HAP-1 (cell line): ENCODE measurements at regions not wholly inside any gene's neighbourhood (a gene's known extent, or its start where the extent isn't known, plus 50 kb on each side); places are given as distances from the start of the nearest gene placed in this dataset.

Experiments used
- DNase-seq, 2 experiments: peaks; one replicate each; pipeline ENCODE4 v3.0.0-alpha.2; 2016 to 2020; ENCODE audit warnings: low spot score in 2 of 2
- H3K27me3 ChIP-seq: fragments of 250-450 bp; sonication (Bioruptor Pico); 2 replicates; pipeline ENCODE4 v1.5.1; 2020; ENCODE audit warnings: low read depth, mild to moderate bottlenecking, moderate library complexity
- H3K36me3 ChIP-seq: fragments of 250-450 bp; sonication (Bioruptor Pico); replicated peaks from 2 replicates; pipeline ENCODE4 v1.5.1; 2020; ENCODE audit warnings: mild to moderate bottlenecking
- H3K4me1 ChIP-seq: fragments of 250-450 bp; sonication (Bioruptor Pico); 2 replicates; pipeline ENCODE4 v1.5.1; 2020; ENCODE audit warnings: mild to moderate bottlenecking
- H3K4me3 ChIP-seq: fragments of 250-450 bp; sonication (Bioruptor Pico); 2 replicates; pipeline ENCODE4 v1.5.1; 2020; ENCODE audit warnings: mild to moderate bottlenecking, moderate library complexity
- H3K9me3 ChIP-seq: fragments of 250-450 bp; sonication (Bioruptor Pico); 2 replicates; pipeline ENCODE4 v1.5.1; 2020; ENCODE audit warnings: mild to moderate bottlenecking, moderate library complexity
- in situ Hi-C: fragments of 300-500 bp; cut with MboI; formaldehyde crosslinking; loops from 3 replicates; pipeline ENCODE4 v1.14.3; 2020; ENCODE audit warnings: low sequenced_read_pairs, inconsistent platforms, mixed read lengths

DNA sequence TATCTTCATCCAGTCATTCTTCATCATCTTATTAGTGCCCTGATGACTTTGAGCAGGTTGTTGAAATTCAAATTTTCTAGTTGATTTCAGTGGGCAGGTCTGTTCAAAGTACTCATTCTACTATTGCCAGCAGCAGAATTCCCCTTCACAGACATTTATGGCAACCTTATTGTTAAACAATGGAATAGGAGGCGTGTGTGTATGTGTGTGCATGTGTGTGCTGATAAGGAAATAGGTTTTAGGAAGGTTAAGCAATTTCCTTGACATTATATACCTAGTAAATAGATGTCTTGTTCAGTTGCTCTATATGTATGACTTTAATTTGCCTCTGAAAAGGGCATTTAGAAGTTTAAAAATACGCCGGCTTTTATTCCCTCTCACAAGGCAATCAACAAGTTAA is 601.4 kb upstream of the CA10 start:
- no peak for DNase-seq
- Histone ChIP-seq H3K4me1 (no peaks in the 10 kb centered on the region), H3K4me3 (no peak overlapping the region), H3K9me3 (no peaks in the 10 kb centered on the region), H3K36me3 (no peaks in the 10 kb centered on the region), H3K27me3 (no peaks in the 10 kb centered on the region)
- in situ Hi-C loops, result no loop called here

DNA sequence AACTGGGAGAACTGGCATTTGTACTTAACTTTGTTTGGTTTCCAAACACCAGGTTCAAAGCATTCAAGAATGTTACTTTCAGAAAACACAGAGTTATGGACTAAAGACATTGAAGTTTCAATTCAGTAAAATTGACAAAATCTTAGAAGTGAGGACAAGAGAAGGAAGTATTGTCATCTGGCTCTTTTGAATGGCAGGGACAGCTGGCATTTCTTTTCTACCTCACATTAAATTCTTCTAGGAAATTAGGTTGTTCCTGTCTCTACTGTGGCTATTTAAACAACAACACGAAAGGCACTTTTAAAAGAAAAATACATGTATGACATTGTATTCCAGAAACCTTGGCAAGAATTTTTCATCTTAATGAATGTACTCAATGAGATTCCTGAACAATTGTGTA is 600.0 kb upstream of the CA10 start:
- in situ Hi-C loops, result no loop called here
- Histone ChIP-seq H3K36me3 (no peaks in the 10 kb centered on the region), H3K27me3 (no peaks in the 10 kb centered on the region), H3K4me3 (no peak overlapping the region), H3K9me3 (no peaks in the 10 kb centered on the region; the same call in 1 of the 2 replicates), H3K4me1 (no peaks in the 10 kb centered on the region)
- no peak for DNase-seq

DNA sequence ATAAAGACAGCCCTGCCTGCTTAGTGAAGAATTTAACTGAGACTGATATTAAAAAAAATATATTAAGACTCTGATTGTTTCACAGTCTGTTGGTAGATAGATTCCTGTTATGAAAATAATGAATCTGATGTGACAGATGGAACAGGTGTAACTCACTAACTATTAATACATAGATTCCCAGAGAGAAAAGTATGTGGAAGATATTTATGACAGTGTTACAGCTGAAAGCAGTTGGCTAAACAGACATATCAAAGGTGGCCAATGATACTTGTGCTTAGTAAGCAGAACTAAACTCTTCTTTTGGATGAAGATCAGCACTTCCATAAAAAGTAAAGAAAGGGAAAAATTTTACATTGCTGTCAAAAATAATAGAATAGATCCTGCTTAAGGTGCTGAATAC is 598.2 kb upstream of the CA10 start:
- no peaks in the 10 kb centered on the region for H3K36me3 ChIP-seq
- no peak for DNase-seq
- H3K27me3 ChIP-seq, result no peaks in the 10 kb centered on the region
- in situ Hi-C loops, result no loop called here
- no peaks in the 10 kb centered on the region for H3K4me1 ChIP-seq
- no peak overlapping the region for H3K4me3 ChIP-seq
- H3K9me3 ChIP-seq, result no peaks in the 10 kb centered on the region; the same call in 1 of the 2 replicates

DNA sequence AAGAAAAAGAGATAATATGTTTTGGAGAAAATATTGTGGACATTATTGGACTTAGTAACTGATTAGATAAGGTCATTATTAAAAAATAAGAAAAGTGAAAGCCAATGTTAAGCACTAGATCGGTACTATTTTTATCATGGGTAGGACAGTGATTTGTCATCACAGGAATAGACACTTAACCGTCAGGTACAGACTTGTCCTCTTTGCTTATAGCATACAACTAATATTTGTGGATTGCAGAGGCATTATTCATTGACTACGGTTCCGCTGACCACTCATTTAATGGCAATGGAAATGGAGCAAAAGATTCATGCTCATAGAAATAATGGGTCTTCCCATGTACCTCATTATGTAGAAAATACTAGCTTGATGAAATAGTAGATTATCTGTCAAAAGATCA is 596.3 kb upstream of the CA10 start:
- H3K36me3 ChIP-seq, result no peaks in the 10 kb centered on the region

DNA sequence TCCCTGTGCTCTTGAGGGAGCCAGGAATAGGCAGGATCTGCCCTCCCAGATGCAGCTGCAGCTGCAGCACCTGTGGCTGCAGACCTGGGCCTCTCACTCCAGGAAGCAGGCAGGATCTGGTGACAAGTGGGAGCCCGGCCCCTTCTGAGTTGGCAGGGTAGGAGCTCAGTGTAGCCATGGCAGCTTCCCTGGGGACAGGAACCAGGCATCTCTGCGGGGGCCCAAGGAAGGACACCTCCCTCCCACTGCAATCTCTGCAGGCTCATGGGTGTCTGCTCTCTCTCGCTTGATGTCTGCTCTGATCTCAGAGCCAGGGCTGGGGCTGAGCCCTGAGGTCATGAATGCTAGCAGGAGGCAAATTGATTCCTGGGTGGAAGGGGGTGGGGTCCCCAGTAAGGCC is 592.5 kb upstream of the CA10 start:
- in situ Hi-C loops, result no loop called here

More for the DNA sequence above, 596.3 kb upstream of the CA10 start:
- Histone ChIP-seq H3K9me3 (no peaks in the 10 kb centered on the region; the same call in 1 of the 2 replicates), H3K4me1 (no peaks in the 10 kb centered on the region), H3K27me3 (no peaks in the 10 kb centered on the region), H3K4me3 (no peak overlapping the region)
- no peak for DNase-seq
- in situ Hi-C loops, result no loop called here

DNA sequence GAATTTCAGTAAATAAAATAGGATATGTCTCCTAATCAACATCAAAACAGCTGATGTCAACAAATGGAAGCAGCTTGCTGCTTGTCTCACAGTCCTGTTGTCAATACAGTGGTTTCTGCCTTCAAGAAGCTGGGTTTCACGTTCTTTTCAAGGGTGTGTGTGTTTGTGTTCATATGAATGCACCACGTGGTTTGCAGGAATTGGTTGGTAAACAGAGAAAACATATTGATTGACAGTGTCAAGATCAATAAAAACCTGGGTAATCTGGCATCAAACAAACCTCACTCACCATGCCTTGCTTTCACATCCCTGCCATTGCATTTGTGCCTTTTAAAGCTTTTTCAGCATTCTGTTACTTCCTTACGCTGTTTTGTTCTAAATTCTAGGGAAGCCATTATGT is 585.7 kb upstream of the CA10 start:
- H3K4me1 ChIP-seq, result no peaks in the 10 kb centered on the region
- no peaks in the 10 kb centered on the region for H3K9me3 ChIP-seq
- H3K27me3 ChIP-seq, result no peaks in the 10 kb centered on the region
- no peak for DNase-seq
- no peak overlapping the region for H3K4me3 ChIP-seq
- H3K36me3 ChIP-seq, result no peaks in the 10 kb centered on the region
- in situ Hi-C loops, result no loop called here

More for the DNA sequence above, 592.5 kb upstream of the CA10 start:
- Histone ChIP-seq H3K27me3 (no peaks in the 10 kb centered on the region), H3K9me3 (no peaks in the 10 kb centered on the region; the same call in 1 of the 2 replicates), H3K4me3 (no peak overlapping the region), H3K36me3 (no peaks in the 10 kb centered on the region), H3K4me1 (no peaks in the 10 kb centered on the region)
- DNase-seq, result no peak

DNA sequence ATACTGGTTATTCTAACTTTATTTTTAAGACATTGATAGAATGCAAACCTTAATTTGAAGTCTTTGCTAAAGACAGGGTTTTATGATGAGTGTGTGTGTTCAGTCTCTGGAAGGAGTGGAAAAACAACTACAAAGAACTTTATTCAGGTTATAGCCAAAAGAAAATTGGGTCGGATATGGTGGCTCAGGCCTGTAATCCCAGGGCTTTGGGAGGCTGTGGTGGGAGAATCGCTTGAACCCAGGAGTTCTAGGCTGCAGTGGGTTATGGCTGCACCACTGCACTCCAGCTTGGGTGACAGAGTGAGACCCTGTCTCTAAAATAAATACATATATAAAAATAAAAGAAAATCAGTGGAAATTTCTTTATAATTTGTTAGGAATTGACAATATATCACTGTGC is 581.5 kb upstream of the CA10 start:
- no peak for DNase-seq
- Histone ChIP-seq H3K36me3 (no peaks in the 10 kb centered on the region), H3K4me1 (no peaks in the 10 kb centered on the region), H3K27me3 (no peaks in the 10 kb centered on the region), H3K4me3 (no peak overlapping the region), H3K9me3 (no peaks in the 10 kb centered on the region)
- in situ Hi-C loops, result no loop called here

DNA sequence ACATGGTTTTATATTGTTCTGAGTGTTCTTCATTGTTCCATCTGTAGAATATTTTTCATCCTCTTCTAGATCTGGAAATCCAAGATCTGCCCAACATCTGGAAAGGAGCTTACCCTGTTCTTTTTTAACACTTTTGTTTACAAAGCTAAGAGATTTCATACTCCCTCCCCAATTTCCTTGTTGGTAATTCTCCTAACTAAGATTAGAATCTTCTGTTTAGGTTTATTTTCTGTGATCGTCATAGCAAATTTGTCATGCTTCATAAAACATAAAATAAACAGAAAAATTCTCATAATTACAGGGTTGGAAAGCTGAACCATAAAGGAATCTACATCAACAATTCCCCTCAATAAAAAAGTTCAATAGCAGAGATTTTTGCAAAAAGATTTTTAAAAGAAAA is 580.3 kb upstream of the CA10 start:
- H3K9me3 ChIP-seq, result no peaks in the 10 kb centered on the region
- H3K27me3 ChIP-seq, result no peaks in the 10 kb centered on the region
- H3K4me1 ChIP-seq, result no peaks in the 10 kb centered on the region
- DNase-seq, result no peak
- in situ Hi-C loops, result no loop called here
- no peaks in the 10 kb centered on the region for H3K36me3 ChIP-seq
- no peak overlapping the region for H3K4me3 ChIP-seq

DNA sequence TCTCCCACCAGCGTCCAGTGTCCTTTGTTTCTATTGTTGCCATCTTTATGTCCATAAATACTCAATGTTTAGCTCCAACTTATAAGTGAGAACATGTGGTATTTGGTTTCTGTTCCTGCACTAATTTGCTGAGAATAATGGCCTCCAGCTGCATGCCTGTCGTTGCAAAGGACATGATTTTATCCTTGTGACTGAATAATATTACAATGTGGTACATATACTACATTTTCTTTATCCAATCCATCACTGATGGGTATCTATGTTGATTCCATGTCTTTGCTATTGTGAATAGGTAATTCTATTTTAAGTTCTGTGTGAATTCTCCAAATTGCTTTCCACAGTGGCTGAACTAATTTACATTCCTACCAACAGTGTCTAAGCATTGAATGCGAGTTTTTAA is 578.6 kb upstream of the CA10 start:
- no peaks in the 10 kb centered on the region for H3K4me1 ChIP-seq
- H3K4me3 ChIP-seq, result no peak overlapping the region
- in situ Hi-C loops, result no loop called here

DNA sequence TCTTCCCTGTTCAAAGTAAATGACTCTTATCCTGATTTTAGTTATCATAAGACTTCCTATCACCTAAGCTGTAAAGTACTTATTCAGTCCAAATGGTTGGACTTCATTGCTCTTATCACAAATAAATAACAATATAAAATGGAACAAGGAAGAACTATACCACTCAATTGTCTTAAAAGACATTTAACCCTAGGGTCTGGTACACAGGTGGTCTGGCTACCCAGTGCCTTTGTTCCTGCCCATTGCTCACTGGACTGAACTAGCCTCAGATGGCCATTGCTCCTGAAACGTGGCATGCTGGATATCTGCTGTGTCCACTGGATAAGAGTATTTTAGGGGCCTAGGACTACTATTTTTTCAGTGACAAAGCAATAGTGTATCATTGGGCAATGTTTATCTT is 574.3 kb upstream of the CA10 start:
- no peak for DNase-seq
- no peaks in the 10 kb centered on the region for H3K9me3 ChIP-seq
- no peaks in the 10 kb centered on the region for H3K4me1 ChIP-seq
- no peaks in the 10 kb centered on the region for H3K27me3 ChIP-seq
- H3K36me3 ChIP-seq, result no peaks in the 10 kb centered on the region
- no peak overlapping the region for H3K4me3 ChIP-seq
- in situ Hi-C loops, result no loop called here

More for the DNA sequence above, 578.6 kb upstream of the CA10 start:
- Histone ChIP-seq H3K9me3 (no peaks in the 10 kb centered on the region), H3K36me3 (no peaks in the 10 kb centered on the region), H3K27me3 (no peaks in the 10 kb centered on the region)
- DNase-seq, result no peak

DNA sequence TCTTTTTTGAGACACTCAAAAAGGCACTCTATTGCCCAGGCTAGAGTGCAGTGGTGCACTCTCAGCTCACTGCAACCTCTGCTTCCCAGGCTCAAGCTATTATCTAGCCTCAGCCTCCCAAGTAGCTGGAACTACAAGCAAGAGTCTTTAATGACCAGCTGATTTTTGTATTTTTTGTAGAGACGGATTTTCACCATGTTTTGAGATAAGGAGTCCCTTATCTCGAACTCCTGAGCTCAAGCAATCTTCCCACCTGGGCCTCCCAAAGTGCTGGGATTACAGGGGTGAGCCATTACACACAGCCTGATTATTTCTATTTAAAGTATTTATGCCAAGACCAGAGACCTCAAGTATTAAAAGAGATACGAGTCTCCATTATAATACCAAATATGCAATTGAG is 566.1 kb upstream of the CA10 start:
- Histone ChIP-seq H3K4me1 (no peaks in the 10 kb centered on the region), H3K27me3 (no peaks in the 10 kb centered on the region), H3K4me3 (no peak overlapping the region), H3K9me3 (no peaks in the 10 kb centered on the region), H3K36me3 (no peaks in the 10 kb centered on the region)
- in situ Hi-C loops, result loop anchor here (25.0 kb wide), 1 partner anchor 88 kb away; no protein-coding TSS in a partner anchor
- no peak for DNase-seq

DNA sequence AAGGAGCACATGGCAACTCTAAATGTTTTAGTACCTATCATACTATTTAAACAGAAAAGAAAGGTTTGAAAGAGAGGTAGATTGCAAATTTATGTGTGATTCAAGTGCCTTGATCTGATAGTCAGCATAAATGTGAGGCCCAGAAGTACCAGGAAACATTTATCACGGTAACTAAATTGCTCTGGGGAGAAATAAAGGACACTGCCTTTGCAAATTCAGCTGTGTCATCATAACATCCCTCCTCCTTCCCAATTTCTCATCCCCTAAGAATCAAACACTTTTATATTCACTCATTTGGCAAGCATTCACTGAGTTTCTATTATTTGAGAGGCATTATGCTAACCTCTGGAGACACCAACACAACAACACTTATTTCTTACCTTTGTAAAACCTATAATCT is 563.4 kb upstream of the CA10 start:
- in situ Hi-C loops, result loop anchor here (25.0 kb wide), 1 partner anchor 90 kb away; no protein-coding TSS in a partner anchor
- Histone ChIP-seq H3K4me1 (no peaks in the 10 kb centered on the region), H3K4me3 (no peak overlapping the region), H3K36me3 (no peaks in the 10 kb centered on the region), H3K27me3 (no peaks in the 10 kb centered on the region), H3K9me3 (no peaks in the 10 kb centered on the region)
- no peak for DNase-seq

DNA sequence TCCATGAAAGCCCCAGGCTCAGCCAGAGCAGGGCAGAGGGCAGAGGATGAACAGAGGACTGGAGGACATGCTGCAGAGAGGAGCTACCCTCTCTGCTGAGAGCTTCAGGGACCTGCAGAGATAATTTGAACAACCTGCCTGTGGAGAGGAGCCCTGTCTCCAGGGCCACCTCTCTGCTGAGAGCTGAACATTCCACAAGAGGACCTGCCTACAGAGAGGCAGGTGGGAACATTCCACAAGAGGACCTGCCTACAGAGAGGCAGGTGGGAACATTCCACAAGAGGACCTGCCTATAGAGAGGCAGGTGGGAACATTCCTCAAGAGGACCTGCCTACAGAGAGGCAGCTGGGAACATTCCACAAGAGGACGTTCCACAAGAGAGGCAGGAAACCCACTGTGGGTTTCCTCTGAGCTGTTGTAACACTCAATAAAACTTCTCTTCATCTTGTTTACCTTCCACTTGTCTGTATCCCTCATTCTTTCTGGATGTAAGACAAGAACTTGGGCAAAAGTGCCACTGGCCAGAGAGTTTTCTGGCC is 551.9 kb upstream of the CA10 start:
- Histone ChIP-seq H3K36me3 (no peaks in the 10 kb centered on the region), H3K4me3 (no peak overlapping the region), H3K9me3 (no peaks in the 10 kb centered on the region), H3K27me3 (no peaks in the 10 kb centered on the region), H3K4me1 (no peaks in the 10 kb centered on the region)
- DNase-seq, result no peak
- in situ Hi-C loops, result loop anchor here (25.0 kb wide), 1 partner anchor 102 kb away; no protein-coding TSS in a partner anchor

DNA sequence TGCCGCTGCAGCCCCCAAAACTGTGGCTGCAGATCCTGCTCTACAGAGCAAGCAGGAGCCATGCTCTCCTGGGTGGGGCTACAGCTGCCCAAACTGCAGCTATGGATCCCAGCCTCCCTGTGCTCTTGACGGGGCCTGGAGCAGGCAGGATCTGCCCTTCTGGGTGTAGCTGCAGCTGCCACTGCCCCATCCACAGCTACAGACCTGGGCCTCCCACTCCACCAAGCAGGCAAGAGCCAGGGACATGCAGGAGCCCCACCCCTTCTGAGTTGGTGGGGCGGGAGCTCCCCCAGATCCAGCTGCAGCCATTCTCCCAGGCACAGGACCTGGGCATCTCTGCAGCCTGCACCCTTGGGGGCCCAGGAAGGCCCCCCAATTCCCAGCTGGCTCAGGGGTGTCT is 551.2 kb upstream of the CA10 start:
- no peaks in the 10 kb centered on the region for H3K36me3 ChIP-seq
- no peaks in the 10 kb centered on the region for H3K9me3 ChIP-seq
- no peaks in the 10 kb centered on the region for H3K4me1 ChIP-seq
- DNase-seq, result no peak
- H3K4me3 ChIP-seq, result no peak overlapping the region
- in situ Hi-C loops, result loop anchor here (25.0 kb wide), 1 partner anchor 103 kb away; no protein-coding TSS in a partner anchor
- H3K27me3 ChIP-seq, result no peaks in the 10 kb centered on the region

DNA sequence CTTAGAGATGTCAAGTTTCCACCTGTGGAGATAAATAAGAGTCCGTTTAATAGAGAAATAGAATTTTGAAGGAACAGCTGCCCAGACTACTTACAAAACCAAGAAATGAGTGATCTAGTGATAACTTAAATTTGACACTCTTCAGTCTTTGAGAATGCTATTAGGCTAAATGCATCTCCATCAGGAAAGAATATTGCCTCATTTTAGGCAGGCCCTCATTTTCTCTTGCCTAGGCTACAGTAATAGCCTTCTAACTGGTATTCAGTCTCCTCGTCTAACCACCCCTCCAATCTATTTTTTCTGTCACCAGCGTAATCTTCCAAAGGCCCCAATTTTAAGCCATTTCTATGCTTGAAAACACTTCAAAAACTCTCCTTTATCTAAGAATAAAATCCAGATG is 537.8 kb upstream of the CA10 start:
- no peaks in the 10 kb centered on the region for H3K36me3 ChIP-seq
- no peaks in the 10 kb centered on the region for H3K4me1 ChIP-seq
- H3K27me3 ChIP-seq, result no peaks in the 10 kb centered on the region
- in situ Hi-C loops, result no loop called here
- no peak overlapping the region for H3K4me3 ChIP-seq
- no peaks in the 10 kb centered on the region for H3K9me3 ChIP-seq
- no peak for DNase-seq
